ENCODE measurements at regions not wholly inside any gene's neighbourhood (a gene's known extent, or its start where the extent isn't known, plus 50 kb on each side); places are given as distances from the start of the nearest gene placed in this dataset.

DNA sequence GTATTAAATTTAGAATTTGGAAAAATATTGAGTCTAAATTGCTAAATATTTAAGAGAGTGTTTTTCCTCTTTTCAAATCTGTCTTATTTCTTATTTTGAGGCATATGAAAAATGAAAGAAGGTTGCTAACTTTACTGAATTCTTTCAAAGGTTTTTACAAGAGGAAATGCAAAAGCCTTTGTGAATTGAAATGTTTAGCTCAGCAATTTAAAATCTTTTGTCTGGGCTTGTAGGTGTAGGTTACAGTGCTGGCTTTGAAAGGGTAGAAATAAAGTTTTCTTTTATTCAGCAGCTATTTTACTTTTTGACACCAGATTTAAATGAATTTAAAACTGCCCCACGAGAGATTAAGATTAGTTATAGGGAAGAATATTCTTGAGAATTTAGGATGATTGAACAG lies 192.0 kb downstream of the CDH7 start:
- no peak for FAIRE-seq
- no peaks in the 10 kb centered on the region for H3K9me3 ChIP-seq
- TF ChIP-seq, protein P1, sequence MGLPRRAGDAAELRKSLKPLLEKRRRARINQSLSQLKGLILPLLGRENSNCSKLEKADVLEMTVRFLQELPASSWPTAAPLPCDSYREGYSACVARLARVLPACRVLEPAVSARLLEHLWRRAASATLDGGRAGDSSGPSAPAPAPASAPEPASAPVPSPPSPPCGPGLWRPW (IDR thresholded peaks at IDR 0.05), result no peak
- no peak for TF ChIP-seq TFCP2L1 (CRISPR knock-in tag; IDR thresholded peaks at IDR 0.05)
- TF ChIP-seq NPAS2 (CRISPR knock-in tag; IDR thresholded peaks at IDR 0.05; ENCODE audit: borderline replicate concordance), result no peak
- no peak for TF ChIP-seq KDM1A (IDR thresholded peaks at IDR 0.05; ENCODE audit: low read depth)
- TF ChIP-seq ZFP36 (IDR thresholded peaks at IDR 0.05; ENCODE audit: borderline replicate concordance, partially characterized antibody), result no peak
- no peak for TF ChIP-seq RARB (CRISPR knock-in tag; IDR thresholded peaks at IDR 0.05)
- TF ChIP-seq EHMT2 (IDR thresholded peaks at IDR 0.05; ENCODE audit: low read depth), result no peak
- TF ChIP-seq RFX5 (IDR thresholded peaks at IDR 0.05), result no peak
- TF ChIP-seq CHD4 (IDR thresholded peaks at IDR 0.05; ENCODE audit: borderline replicate concordance), result no peak
- TF ChIP-seq, protein P2, sequence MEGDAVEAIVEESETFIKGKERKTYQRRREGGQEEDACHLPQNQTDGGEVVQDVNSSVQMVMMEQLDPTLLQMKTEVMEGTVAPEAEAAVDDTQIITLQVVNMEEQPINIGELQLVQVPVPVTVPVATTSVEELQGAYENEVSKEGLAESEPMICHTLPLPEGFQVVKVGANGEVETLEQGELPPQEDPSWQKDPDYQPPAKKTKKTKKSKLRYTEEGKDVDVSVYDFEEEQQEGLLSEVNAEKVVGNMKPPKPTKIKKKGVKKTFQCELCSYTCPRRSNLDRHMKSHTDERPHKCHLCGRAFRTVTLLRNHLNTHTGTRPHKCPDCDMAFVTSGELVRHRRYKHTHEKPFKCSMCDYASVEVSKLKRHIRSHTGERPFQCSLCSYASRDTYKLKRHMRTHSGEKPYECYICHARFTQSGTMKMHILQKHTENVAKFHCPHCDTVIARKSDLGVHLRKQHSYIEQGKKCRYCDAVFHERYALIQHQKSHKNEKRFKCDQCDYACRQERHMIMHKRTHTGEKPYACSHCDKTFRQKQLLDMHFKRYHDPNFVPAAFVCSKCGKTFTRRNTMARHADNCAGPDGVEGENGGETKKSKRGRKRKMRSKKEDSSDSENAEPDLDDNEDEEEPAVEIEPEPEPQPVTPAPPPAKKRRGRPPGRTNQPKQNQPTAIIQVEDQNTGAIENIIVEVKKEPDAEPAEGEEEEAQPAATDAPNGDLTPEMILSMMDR (IDR thresholded peaks at IDR 0.05), result no peak
- no peak for TF ChIP-seq ZNF302 (CRISPR knock-in tag; IDR thresholded peaks at IDR 0.05)
- TF ChIP-seq POLR2AphosphoS2 (conservative IDR thresholded peaks at IDR 0.05; ENCODE audit: low read length), result no peak
- TF ChIP-seq, protein P3, sequence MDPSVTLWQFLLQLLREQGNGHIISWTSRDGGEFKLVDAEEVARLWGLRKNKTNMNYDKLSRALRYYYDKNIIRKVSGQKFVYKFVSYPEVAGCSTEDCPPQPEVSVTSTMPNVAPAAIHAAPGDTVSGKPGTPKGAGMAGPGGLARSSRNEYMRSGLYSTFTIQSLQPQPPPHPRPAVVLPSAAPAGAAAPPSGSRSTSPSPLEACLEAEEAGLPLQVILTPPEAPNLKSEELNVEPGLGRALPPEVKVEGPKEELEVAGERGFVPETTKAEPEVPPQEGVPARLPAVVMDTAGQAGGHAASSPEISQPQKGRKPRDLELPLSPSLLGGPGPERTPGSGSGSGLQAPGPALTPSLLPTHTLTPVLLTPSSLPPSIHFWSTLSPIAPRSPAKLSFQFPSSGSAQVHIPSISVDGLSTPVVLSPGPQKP (IDR thresholded peaks at IDR 0.05; ENCODE audit: low read depth, low read length), result no peak
- TF ChIP-seq HOXA7 (CRISPR knock-in tag; IDR thresholded peaks at IDR 0.05), result no peak
- TF ChIP-seq JUNB (IDR thresholded peaks at IDR 0.05), result no peak
- TF ChIP-seq POLR2A (IDR thresholded peaks at IDR 0.05; ENCODE audit: low read length), result no peak
- no peak overlapping the region for H3K4me2 ChIP-seq
- no peaks in the 10 kb centered on the region for H3K4me1 ChIP-seq
- ATAC-seq, result no peak
- no peak for DNase-seq (ENCODE audit: low read depth in 1 of 2, low spot score in 1 of 2)
- 7% methylated on average over 1 of the region's 1 CpG for WGBS (ENCODE audit: missing lambda C conversion rate)
- H3K27ac ChIP-seq, result no peak overlapping the region
- POLR2A ChIA-PET, result no interaction called here
- no peak overlapping the region for H3K4me3 ChIP-seq
- CTCF ChIA-PET, result no interaction called here

DNA sequence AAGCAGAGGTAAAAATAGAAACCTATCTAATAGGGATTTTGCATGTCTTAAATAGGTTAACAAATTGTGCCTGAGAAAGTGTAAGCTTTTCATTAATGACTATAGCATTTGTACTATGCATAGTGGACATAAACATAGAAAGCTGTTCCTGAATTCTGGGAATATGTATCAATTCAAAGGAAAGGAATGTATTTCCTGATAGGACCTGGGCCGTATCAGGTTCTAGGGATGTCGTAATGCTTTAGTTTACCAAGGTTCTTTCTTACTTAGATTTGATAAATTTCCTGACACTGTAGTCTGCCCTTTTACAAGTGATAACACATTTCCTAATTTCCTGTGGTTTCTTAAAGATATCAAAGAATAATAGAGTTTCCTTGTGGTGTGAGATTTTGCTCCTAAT lies 191.3 kb downstream of the CDH7 start:
- H3K4me3 ChIP-seq, result no peak overlapping the region
- CTCF ChIA-PET, result no interaction called here

More for the DNA sequence above, 191.3 kb downstream of the CDH7 start:
- WGBS (ENCODE audit: missing lambda C conversion rate), result 50% methylated on average over 2 of the region's 2 CpGs
- H3K27ac ChIP-seq, result no peak overlapping the region
- H3K4me2 ChIP-seq, result no peak overlapping the region
- POLR2A ChIA-PET, result no interaction called here
- no peaks in the 10 kb centered on the region for H3K4me1 ChIP-seq
- no peak for DNase-seq (ENCODE audit: low read depth in 1 of 2, low spot score in 1 of 2)
- TF ChIP-seq, protein P4, sequence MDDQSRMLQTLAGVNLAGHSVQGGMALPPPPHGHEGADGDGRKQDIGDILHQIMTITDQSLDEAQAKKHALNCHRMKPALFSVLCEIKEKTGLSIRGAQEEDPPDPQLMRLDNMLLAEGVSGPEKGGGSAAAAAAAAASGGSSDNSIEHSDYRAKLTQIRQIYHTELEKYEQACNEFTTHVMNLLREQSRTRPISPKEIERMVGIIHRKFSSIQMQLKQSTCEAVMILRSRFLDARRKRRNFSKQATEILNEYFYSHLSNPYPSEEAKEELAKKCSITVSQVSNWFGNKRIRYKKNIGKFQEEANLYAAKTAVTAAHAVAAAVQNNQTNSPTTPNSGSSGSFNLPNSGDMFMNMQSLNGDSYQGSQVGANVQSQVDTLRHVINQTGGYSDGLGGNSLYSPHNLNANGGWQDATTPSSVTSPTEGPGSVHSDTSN (IDR thresholded peaks at IDR 0.05), result no peak
- TF ChIP-seq FOXS1 (CRISPR knock-in tag; IDR thresholded peaks at IDR 0.05) (no peak), EHMT2 (IDR thresholded peaks at IDR 0.05; ENCODE audit: low read depth) (no peak), JUN (IDR thresholded peaks at IDR 0.05) (no peak), ZSCAN20 (CRISPR knock-in tag; IDR thresholded peaks at IDR 0.05) (no peak), HDAC2 (IDR thresholded peaks at IDR 0.05) (no peak), CBX8 (IDR thresholded peaks at IDR 0.05) (no peak), NPAS2 (CRISPR knock-in tag; IDR thresholded peaks at IDR 0.05; ENCODE audit: borderline replicate concordance) (no peak), KDM1A (IDR thresholded peaks at IDR 0.05; ENCODE audit: low read depth) (no peak), POLR2A (IDR thresholded peaks at IDR 0.05; ENCODE audit: low read length) (no peak), TP53 (CRISPR knock-in tag; IDR thresholded peaks at IDR 0.05) (no peak), CHD2 (IDR thresholded peaks at IDR 0.05; ENCODE audit: low read length, partially characterized antibody) (no peak), HEYL (CRISPR knock-in tag; IDR thresholded peaks at IDR 0.05) (no peak), GATA3 (IDR thresholded peaks at IDR 0.05; ENCODE audit: borderline replicate concordance) (no peak), MAZ (IDR thresholded peaks at IDR 0.05; ENCODE audit: borderline replicate concordance, low read depth, low read length) (no peak)
- TF ChIP-seq, protein P5, sequence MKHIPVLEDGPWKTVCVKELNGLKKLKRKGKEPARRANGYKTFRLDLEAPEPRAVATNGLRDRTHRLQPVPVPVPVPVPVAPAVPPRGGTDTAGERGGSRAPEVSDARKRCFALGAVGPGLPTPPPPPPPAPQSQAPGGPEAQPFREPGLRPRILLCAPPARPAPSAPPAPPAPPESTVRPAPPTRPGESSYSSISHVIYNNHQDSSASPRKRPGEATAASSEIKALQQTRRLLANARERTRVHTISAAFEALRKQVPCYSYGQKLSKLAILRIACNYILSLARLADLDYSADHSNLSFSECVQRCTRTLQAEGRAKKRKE (CRISPR knock-in tag; IDR thresholded peaks at IDR 0.05; ENCODE audit: low read depth), result no peak
- TF ChIP-seq, protein P3 (IDR thresholded peaks at IDR 0.05; ENCODE audit: low read depth, low read length), result no peak
- TF ChIP-seq, protein P6, sequence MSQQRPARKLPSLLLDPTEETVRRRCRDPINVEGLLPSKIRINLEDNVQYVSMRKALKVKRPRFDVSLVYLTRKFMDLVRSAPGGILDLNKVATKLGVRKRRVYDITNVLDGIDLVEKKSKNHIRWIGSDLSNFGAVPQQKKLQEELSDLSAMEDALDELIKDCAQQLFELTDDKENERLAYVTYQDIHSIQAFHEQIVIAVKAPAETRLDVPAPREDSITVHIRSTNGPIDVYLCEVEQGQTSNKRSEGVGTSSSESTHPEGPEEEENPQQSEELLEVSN (IDR thresholded peaks at IDR 0.05; ENCODE audit: borderline replicate concordance, low read depth), result no peak
- FAIRE-seq, result no peak
- no peak for ATAC-seq
- no peaks in the 10 kb centered on the region for H3K9me3 ChIP-seq

All from A549 (cell line).